K562 (cell line): ENCODE measurements at regions not wholly inside any gene's neighbourhood (a gene's known extent, or its start where the extent isn't known, plus 50 kb on each side); places are given as distances from the start of the nearest gene placed in this dataset.

Source experiments
- ATAC-seq: fragments of 200-7000 bp; cut with Tn5 transposase; 3 replicates; pipeline ENCODE4 v1.9.1; 2020; ENCODE audit warnings: moderate library complexity
- BruUV-seq: library from RNA; stranded (reverse); fragments of 400-500 nt; replicated peaks from 2 replicates; lab custom pipeline; 2021; lab: Mats Ljungman, UMichigan
- CTCF ChIA-PET: fragments of 300-600 bp; formaldehyde crosslinking; extraction: SDS; loops from one replicate; lab custom pipeline; 2021; ENCODE audit warnings: low intra/inter-chr PET ratio; lab: Yijun Ruan, JAX
- POLR2A ChIA-PET: fragments of 300-600, 350-650 bp; sonication (Branson Sonifier 250); formaldehyde crosslinking; extraction: SDS; loops from one replicate; lab custom pipeline; 2021; ENCODE audit warnings: antibody characterized with exemption, inconsistent platforms; lab: Yijun Ruan, JAX
- DNase-seq, 4 experiments: peaks; one replicate each; pipeline versions ENCODE4 v3.0.0 to v3.0.0-alpha.2; 2011 to 2018; ENCODE audit warnings: low spot score in 3 of 4, mixed read lengths in 3 of 4; ENCODE audit errors: extremely low read depth in 1 of 4
- FAIRE-seq: peaks from 2 replicates; lab custom pipeline; 2011; peaks lifted over from hg19 to GRCh38; lab: Jason Lieb, UNC
- H2AFZ ChIP-seq: 2 replicates; pipeline ENCODE4 v1.6.0; 2011; ENCODE audit warnings: low read depth, low read length, control low read depth, inconsistent platforms
- H3K27ac ChIP-seq: fragments of 200-600 bp; 3 replicates; pipeline ENCODE4 v1.8.0; 2011; ENCODE audit warnings: low read depth, mild to moderate bottlenecking, control low read depth, inconsistent platforms, low read length, moderate library complexity, mixed read lengths; ENCODE audit errors: extremely low read depth
- H3K27me3 ChIP-seq, 2 experiments: fragments of 300-600 bp in 1 of 2; 2 replicates in 1 of 2; 3 replicates in 1 of 2; pipeline versions ENCODE4 v1.6.0 to v1.8.0; 2011; ENCODE audit warnings: inconsistent platforms in 2 of 2, low read length in 2 of 2, mild to moderate bottlenecking in 1 of 2, mixed read lengths in 1 of 2, moderate library complexity in 1 of 2; ENCODE audit not compliant: control insufficient read depth in 2 of 2, insufficient read depth in 2 of 2
- H3K36me3 ChIP-seq: fragments of 300-600 bp; 3 replicates; pipeline ENCODE4 v1.8.0; 2011; ENCODE audit warnings: mild to moderate bottlenecking, low read length, inconsistent platforms; ENCODE audit not compliant: control insufficient read depth, insufficient read depth
- H3K4me1 ChIP-seq, 2 experiments: fragments of 200-600 bp in 1 of 2; replicated peaks in 1 of 2; 2 replicates in 1 of 2; 3 replicates in 1 of 2; pipeline versions ENCODE4 v1.5.1 to v1.8.0; 2011; ENCODE audit warnings: inconsistent platforms in 2 of 2, low read length in 2 of 2, mild to moderate bottlenecking in 1 of 2, mixed read lengths in 1 of 2, moderate library complexity in 1 of 2; ENCODE audit not compliant: control insufficient read depth in 2 of 2, insufficient read depth in 2 of 2
- H3K4me2 ChIP-seq: 2 replicates; pipeline ENCODE4 v1.6.1; 2011; ENCODE audit warnings: low read length, control low read depth, inconsistent platforms, mixed read lengths; ENCODE audit not compliant: insufficient read depth
- H3K4me3 ChIP-seq: fragments of 200-600 bp; sonication (generic), shearing (Covaris generic); 2 replicates; pipeline ENCODE4 v1.5.1; 2016; ENCODE audit warnings: control low read depth, inconsistent platforms
- H3K79me2 ChIP-seq: fragments of 200-600 bp; 3 replicates; pipeline ENCODE4 v1.8.0; 2011; ENCODE audit warnings: low read length, inconsistent platforms; ENCODE audit not compliant: control insufficient read depth, insufficient read depth
- H3K9ac ChIP-seq, 2 experiments: 2 replicates each; pipeline versions ENCODE4 v1.6.0 to v1.6.1; 2011; ENCODE audit warnings: low read depth in 2 of 2, low read length in 2 of 2, control low read depth in 1 of 2, inconsistent platforms in 1 of 2, mild to moderate bottlenecking in 1 of 2, mixed read lengths in 1 of 2; ENCODE audit not compliant: insufficient read depth in 1 of 2
- H3K9me1 ChIP-seq: one replicate; pipeline ENCODE4 v1.6.0; 2011; ENCODE audit warnings: inconsistent platforms, mild to moderate bottlenecking, low read length, moderate library complexity; ENCODE audit not compliant: control insufficient read depth, insufficient read depth
- H3K9me3 ChIP-seq: replicated peaks from 2 replicates; pipeline ENCODE4 v1.5.1; 2011; ENCODE audit warnings: low read depth, low read length, inconsistent platforms; ENCODE audit not compliant: control insufficient read depth, insufficient read depth
- H4K20me1 ChIP-seq: replicated peaks from 2 replicates; pipeline ENCODE4 v1.6.1; 2011; ENCODE audit warnings: low read length, inconsistent platforms, mixed read lengths; ENCODE audit not compliant: control insufficient read depth, insufficient read depth
- CEBPG ChIP-seq, 3 experiments: fragments of 200-800 bp in 1 of 3; sonication (Bioruptor generic) in 1 of 3; sonication (generic) in 1 of 3; formaldehyde crosslinking in 1 of 3; IDR thresholded peaks in 2 of 3; conservative IDR thresholded peaks in 1 of 3; 2 replicates each; pipeline versions ENCODE4 v1.6.1 to v1.8.0; 2016 to 2022; ENCODE audit warnings: missing compliant biosample characterization in 2 of 3, missing genetic modification characterization in 2 of 3, mild to moderate bottlenecking in 1 of 3, missing genetic modification reagents in 1 of 3
- FOXM1 ChIP-seq, 2 experiments: fragments of 450-650 bp in 1 of 2; sonication (generic) in 1 of 2; formaldehyde crosslinking in 1 of 2; IDR thresholded peaks; 2 replicates each; pipeline versions ENCODE4 v1.6.1 to v1.9.0; 2017 to 2022; ENCODE audit warnings: low read depth in 2 of 2, mild to moderate bottlenecking in 2 of 2, missing genetic modification reagents in 1 of 2, moderate library complexity in 1 of 2
- MBD2 ChIP-seq: sonication (generic); IDR thresholded peaks from 2 replicates; pipeline ENCODE4 v1.6.1; 2016; ENCODE audit warnings: low read depth, borderline replicate concordance
- MCM2 ChIP-seq: fragments of 450-650 bp; IDR thresholded peaks from 2 replicates; pipeline ENCODE4 v1.6.1; 2017; ENCODE audit warnings: low read depth, mild to moderate bottlenecking
- NRF1 ChIP-seq, 2 experiments: fragments of 450-650 bp; IDR thresholded peaks in 1 of 2; conservative IDR thresholded peaks in 1 of 2; 2 replicates each; pipeline ENCODE4 v1.6.1; 2014; ENCODE audit warnings: mild to moderate bottlenecking in 2 of 2
- TCF7 ChIP-seq: sonication (generic); IDR thresholded peaks from 2 replicates; pipeline ENCODE4 v1.6.1; 2016; ENCODE audit warnings: antibody characterized with exemption, borderline replicate concordance
- ZNF785 ChIP-seq: fragments of 250-450 bp; sonication (Bioruptor Pico); IDR thresholded peaks from 2 replicates; pipeline ENCODE4 v1.4.0; 2020; ENCODE audit warnings: mild to moderate bottlenecking
- WGBS: fragments of 100-300 bp; shearing (Covaris generic); methylation state at CpG from one replicate; pipeline ENCODE4 v1.1.6; 2016; ENCODE audit warnings: low coverage, mixed read lengths; ENCODE audit not compliant: insufficient coverage; ENCODE audit errors: missing lambda C conversion rate; 5-methylcytosine and 5-hydroxymethylcytosine counted together
- in situ Hi-C: fragments of 300-500 bp; cut with MboI; formaldehyde crosslinking; loops from 4 replicates; pipeline ENCODE4 v1.15.0; 2018; ENCODE audit warnings: inconsistent platforms, mixed read lengths
- intact Hi-C: fragments of 100-400 bp; cut with micrococcal nuclease; formaldehyde crosslinking; loops from 2 replicates; pipeline ENCODE4 v1.14.2; 2022
- TF ChIP-seq, protein P1 (sequence below): fragments of 250-450 bp; sonication (Bioruptor Pico); IDR thresholded peaks from 2 replicates; pipeline ENCODE4 v1.5.0; 2020; ENCODE audit warnings: mild to moderate bottlenecking, borderline replicate concordance
- TF ChIP-seq, protein P2 (sequence below): fragments of 200-400 bp; formaldehyde crosslinking; IDR thresholded peaks from 2 replicates; pipeline ENCODE4 v1.6.1; 2017; ENCODE audit warnings: mild to moderate bottlenecking, low read depth, low read length, moderate library complexity
- TF ChIP-seq, protein P3 (sequence below): fragments of 250-450 bp; sonication (Bioruptor Pico); IDR thresholded peaks from 2 replicates; pipeline ENCODE4 v1.4.0; 2020; ENCODE audit warnings: mild to moderate bottlenecking
- TF ChIP-seq, protein P4 (sequence below): sonication (generic); formaldehyde crosslinking; IDR thresholded peaks from 2 replicates; pipeline ENCODE4 v1.8.0; 2023; ENCODE audit warnings: mild to moderate bottlenecking, missing genetic modification reagents

DNA sequence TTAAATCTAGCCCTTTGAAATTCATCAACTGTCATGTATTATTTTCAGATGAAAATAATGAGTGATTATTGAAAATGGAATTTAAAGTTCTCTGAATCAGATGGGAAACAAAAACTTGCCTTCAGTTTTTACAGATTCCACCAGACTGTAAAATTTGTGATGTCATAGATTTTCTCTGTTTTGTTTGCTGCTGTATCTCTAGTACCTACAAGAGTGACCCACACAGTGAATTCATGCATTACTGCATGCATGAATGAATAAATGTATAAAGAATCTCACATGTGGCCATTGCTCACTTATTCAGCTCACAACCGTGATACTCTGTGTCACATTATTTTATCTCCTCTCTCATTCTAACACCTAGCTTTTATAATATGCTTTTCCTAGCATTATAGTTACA, 532.2 kb upstream of the AGA start:
- POLR2A ChIA-PET, result no interaction called here
- Histone ChIP-seq H4K20me1 (no peaks in the 10 kb centered on the region), H3K4me2 (no peak overlapping the region), H2AFZ (no peak overlapping the region), H3K4me1 (no peaks in the 10 kb centered on the region), H3K27ac (no peak overlapping the region), H3K36me3 (no peaks in the 10 kb centered on the region), H3K9me1 (no peaks in the 10 kb centered on the region), H3K9ac (no peak overlapping the region), H3K4me3 (no peak overlapping the region), H3K79me2 (no peaks in the 10 kb centered on the region), H3K27me3 (no peaks in the 10 kb centered on the region), H3K9me3 (no peaks in the 10 kb centered on the region)
- intact Hi-C loops, result no loop called here
- 9% methylated on average over 1 of the region's 1 CpG for WGBS
- FAIRE-seq, result no peak
- CTCF ChIA-PET, result no interaction called here
- in situ Hi-C loops, result no loop called here
- no peak for ATAC-seq
- no peak for DNase-seq
- BruUV-seq, result no TSS peak
- no peak for TF ChIP-seq NRF1 (conservative IDR thresholded peaks at IDR 0.05 in 1 of 2, IDR thresholded peaks at IDR 0.05 in 1 of 2)
- no peak for TF ChIP-seq MCM2
- no peak for TF ChIP-seq MBD2
- TF ChIP-seq TCF7, result no peak
- TF ChIP-seq ZNF785 (CRISPR knock-in tag), result no peak
- no peak for TF ChIP-seq FOXM1 (IDR thresholded peaks at IDR 0.05; ENCODE audit: low read depth)
- TF ChIP-seq FOXM1 (CRISPR knock-in tag; IDR thresholded peaks at IDR 0.05; ENCODE audit: low read depth), result no peak
- TF ChIP-seq, protein P1, sequence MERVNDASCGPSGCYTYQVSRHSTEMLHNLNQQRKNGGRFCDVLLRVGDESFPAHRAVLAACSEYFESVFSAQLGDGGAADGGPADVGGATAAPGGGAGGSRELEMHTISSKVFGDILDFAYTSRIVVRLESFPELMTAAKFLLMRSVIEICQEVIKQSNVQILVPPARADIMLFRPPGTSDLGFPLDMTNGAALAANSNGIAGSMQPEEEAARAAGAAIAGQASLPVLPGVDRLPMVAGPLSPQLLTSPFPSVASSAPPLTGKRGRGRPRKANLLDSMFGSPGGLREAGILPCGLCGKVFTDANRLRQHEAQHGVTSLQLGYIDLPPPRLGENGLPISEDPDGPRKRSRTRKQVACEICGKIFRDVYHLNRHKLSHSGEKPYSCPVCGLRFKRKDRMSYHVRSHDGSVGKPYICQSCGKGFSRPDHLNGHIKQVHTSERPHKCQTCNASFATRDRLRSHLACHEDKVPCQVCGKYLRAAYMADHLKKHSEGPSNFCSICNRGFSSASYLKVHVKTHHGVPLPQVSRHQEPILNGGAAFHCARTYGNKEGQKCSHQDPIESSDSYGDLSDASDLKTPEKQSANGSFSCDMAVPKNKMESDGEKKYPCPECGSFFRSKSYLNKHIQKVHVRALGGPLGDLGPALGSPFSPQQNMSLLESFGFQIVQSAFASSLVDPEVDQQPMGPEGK (CRISPR knock-in tag), result no peak
- TF ChIP-seq, protein P2, sequence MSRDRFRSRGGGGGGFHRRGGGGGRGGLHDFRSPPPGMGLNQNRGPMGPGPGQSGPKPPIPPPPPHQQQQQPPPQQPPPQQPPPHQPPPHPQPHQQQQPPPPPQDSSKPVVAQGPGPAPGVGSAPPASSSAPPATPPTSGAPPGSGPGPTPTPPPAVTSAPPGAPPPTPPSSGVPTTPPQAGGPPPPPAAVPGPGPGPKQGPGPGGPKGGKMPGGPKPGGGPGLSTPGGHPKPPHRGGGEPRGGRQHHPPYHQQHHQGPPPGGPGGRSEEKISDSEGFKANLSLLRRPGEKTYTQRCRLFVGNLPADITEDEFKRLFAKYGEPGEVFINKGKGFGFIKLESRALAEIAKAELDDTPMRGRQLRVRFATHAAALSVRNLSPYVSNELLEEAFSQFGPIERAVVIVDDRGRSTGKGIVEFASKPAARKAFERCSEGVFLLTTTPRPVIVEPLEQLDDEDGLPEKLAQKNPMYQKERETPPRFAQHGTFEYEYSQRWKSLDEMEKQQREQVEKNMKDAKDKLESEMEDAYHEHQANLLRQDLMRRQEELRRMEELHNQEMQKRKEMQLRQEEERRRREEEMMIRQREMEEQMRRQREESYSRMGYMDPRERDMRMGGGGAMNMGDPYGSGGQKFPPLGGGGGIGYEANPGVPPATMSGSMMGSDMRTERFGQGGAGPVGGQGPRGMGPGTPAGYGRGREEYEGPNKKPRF, result no peak
- TF ChIP-seq, protein P3, sequence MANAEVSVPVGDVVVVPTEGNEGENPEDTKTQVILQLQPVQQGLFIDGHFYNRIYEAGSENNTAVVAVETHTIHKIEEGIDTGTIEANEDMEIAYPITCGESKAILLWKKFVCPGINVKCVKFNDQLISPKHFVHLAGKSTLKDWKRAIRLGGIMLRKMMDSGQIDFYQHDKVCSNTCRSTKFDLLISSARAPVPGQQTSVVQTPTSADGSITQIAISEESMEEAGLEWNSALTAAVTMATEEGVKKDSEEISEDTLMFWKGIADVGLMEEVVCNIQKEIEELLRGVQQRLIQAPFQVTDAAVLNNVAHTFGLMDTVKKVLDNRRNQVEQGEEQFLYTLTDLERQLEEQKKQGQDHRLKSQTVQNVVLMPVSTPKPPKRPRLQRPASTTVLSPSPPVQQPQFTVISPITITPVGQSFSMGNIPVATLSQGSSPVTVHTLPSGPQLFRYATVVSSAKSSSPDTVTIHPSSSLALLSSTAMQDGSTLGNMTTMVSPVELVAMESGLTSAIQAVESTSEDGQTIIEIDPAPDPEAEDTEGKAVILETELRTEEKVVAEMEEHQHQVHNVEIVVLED (CRISPR knock-in tag), result no peak
- TF ChIP-seq CEBPG (CRISPR knock-in tag; IDR thresholded peaks at IDR 0.05), result no peak
- no peak for TF ChIP-seq CEBPG (tag; conservative IDR thresholded peaks at IDR 0.05 in 1 of 2, IDR thresholded peaks at IDR 0.05 in 1 of 2)
- TF ChIP-seq, protein P4, sequence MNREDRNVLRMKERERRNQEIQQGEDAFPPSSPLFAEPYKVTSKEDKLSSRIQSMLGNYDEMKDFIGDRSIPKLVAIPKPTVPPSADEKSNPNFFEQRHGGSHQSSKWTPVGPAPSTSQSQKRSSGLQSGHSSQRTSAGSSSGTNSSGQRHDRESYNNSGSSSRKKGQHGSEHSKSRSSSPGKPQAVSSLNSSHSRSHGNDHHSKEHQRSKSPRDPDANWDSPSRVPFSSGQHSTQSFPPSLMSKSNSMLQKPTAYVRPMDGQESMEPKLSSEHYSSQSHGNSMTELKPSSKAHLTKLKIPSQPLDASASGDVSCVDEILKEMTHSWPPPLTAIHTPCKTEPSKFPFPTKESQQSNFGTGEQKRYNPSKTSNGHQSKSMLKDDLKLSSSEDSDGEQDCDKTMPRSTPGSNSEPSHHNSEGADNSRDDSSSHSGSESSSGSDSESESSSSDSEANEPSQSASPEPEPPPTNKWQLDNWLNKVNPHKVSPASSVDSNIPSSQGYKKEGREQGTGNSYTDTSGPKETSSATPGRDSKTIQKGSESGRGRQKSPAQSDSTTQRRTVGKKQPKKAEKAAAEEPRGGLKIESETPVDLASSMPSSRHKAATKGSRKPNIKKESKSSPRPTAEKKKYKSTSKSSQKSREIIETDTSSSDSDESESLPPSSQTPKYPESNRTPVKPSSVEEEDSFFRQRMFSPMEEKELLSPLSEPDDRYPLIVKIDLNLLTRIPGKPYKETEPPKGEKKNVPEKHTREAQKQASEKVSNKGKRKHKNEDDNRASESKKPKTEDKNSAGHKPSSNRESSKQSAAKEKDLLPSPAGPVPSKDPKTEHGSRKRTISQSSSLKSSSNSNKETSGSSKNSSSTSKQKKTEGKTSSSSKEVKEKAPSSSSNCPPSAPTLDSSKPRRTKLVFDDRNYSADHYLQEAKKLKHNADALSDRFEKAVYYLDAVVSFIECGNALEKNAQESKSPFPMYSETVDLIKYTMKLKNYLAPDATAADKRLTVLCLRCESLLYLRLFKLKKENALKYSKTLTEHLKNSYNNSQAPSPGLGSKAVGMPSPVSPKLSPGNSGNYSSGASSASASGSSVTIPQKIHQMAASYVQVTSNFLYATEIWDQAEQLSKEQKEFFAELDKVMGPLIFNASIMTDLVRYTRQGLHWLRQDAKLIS (CRISPR knock-in tag), result no peak
